Urothelium cell line (cell line): ENCODE measurements at regions not wholly inside any gene's neighbourhood (a gene's known extent, or its start where the extent isn't known, plus 50 kb on each side); places are given as distances from the start of the nearest gene placed in this dataset.
"Not testable (repeated sequence)": the region's sequence is repeated elsewhere in the genome, so short reads cannot be mapped to it uniquely, and the experiment has no call there.

Experiments used
- DNase-seq: peaks from one replicate; pipeline ENCODE4 v3.0.0; 2011; ENCODE audit warnings: low spot score, mixed read lengths
- FAIRE-seq: peaks from 2 replicates; lab custom pipeline; 2011; peaks lifted over from hg19 to GRCh38; lab: Jason Lieb, UNC

DNA sequence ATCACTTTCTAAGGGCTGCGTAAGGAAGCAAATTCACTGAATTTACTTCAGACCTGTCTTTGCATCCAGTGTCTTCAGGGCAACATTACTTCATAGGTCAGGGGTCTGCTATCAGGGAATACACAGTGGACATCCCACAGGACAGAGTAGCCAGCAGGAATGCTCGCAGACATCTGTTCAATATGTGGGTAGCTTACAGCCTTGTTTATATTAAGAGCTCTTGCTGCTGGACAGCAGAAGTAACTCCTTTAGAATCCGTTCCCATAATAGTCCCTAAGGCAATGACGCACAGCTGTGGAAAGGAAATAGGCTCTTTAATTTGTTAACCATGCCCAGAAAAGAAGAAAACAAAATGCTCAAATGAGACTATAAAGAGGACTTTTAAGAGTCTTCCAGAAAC is 198.7 kb downstream of the MOXD1 start:
- DNase-seq: no peak
- FAIRE-seq: no peak

- FAIRE-seq (no peak), DNase-seq (no peak)
Measured at GRCh38 chr6:132199343-132199742, 201.9 kb downstream of the MOXD1 start.

DNA sequence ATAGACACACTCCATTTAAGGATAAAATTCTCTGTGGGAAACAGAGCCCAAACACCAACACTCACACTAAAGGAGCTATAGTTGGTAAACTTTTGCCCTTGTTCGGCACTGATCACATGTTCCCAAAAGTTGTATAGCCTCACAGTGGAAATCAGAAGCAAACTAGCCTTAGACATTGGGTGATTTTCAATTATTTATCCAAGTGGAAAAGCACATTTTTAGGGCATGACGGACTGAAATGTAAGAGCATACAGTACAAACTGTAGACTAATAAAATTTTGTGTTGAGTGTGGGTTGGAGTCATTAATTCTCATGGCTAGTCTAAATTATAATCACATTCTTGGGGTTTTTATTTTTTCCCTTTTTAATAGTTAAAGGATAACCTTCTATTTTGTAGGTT is 202.4 kb downstream of the MOXD1 start:
- DNase-seq (no peak), FAIRE-seq (no peak)

GRCh38 chr6:132198040-132198439 is 203.2 kb downstream of the MOXD1 start:
- DNase-seq (peak; percentile 41), FAIRE-seq (peak; percentile 23)

DNA sequence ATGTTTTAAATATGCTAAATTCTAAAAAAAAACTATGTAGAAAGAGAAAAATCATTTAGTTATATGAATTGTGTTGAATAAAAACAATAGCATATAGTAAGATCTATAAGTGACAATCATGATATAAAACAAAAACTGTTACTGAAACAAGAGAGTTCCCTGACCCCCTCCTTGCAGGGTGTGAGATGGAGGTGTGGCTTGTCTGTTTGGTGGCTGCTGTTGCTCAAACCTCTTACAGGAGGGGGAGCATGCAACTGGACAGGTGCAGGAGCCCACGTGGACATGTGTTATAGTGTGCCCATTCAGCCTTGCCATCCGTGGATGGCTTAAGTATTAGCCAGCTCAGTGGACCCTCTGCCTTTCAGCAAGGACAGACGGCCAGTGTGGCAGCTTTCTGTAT is 206.7 kb downstream of the MOXD1 start:
- DNase-seq (no peak), FAIRE-seq (no peak)

DNA sequence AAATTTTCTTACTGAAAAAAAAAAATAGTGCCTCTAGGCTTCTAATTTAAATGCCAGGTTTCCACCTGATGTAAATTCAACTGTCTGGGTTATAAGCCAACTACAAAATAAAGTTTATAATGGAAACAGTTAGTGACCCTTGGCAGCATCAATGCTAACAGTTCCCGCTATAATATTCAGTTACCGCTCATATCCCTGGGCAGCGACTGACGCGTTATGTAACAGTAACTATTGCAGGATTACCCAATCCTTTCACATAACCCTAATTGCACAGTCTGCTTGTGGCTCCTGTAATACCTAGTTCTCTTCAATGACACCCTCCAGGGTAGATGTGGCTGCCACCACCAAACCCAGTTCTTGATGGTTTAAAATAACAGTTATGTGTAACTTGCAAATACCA is 208.6 kb downstream of the MOXD1 start:
- DNase-seq (no peak), FAIRE-seq (no peak)

DNA sequence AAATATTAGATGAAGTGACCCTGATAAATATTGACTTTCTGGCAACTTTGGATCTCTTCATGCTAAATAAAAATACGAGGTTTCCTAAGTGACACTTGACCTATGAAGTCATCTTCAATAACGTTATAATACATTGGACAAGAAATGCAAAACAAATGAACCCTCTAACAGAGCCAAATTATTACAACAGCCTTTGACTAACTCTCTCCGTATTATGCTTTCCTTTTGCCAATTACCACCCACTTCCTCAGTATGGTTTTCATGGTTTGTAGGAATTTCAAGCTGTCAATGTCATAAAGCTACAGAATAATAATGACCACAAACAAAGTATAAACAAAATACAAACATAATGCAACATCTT is 210.5 kb downstream of the MOXD1 start:
- FAIRE-seq (no peak), DNase-seq (no peak)

DNA sequence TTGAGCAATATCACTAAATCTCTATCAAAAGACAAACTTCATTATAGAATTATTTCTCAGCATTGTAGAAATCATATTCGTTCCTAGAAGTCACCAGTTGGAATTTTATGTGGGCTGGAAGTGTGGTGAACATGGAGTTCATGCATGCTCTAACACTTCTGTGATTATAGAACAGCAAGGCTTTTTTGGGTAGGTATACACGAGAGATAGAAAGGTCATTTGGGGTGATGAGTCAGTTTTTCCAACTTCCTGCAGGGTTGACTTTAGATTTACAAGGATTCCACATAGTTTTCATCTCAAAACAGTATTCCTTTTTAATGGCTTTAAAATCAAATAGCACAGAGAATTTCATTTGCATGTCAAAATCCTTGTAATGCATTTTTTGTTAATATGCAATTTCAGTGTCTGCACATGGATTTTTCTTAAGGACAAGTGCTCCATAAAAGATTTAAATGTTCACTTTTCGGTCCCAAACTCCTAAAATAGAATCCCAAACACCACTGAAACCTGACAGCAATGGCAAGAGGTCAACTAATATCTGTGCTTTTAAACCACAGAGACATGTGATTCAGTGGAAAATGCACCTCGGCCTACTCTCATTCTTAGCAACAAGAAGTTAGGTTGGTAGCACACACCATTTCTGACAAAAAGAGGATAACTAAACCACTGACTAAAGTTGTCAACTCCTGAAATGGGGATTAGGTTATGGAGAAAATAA is 211.0 kb downstream of the MOXD1 start:
- peak; percentile 20 for DNase-seq
- FAIRE-seq: no peak

DNA sequence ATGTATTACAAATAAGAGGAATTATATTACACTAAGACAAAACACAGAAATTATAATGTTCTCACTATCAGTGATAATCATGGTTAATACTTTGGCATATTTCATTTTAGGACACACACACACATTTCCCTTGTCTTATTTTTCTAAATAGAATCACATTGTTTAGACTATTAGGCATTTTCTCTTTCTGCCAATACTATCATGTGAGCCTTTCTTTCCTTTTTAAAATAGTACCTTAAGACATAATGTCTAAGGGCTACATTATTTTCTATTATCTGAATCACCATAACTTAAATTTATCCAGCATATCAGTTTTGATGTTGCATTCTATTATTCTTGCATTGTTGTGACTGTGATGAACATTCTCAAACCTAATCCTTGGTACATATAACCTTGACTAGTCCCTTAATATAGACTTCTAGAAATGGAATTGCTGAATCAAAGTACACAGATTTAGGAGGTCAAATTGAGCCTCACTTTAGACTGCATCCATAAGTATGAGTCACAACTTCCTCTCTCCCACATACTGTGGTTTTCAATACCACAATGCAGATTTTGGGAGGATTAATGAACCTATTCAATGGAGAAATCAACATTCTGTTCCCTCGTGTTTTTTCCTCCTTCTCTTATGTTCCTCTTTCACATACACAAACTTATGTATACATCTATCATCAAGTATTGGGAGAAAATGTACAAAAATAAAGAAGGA is 212.6 kb downstream of the MOXD1 start:
- DNase-seq (peak; percentile 62), FAIRE-seq (peak; percentile 65)

- no peak for FAIRE-seq
Measured at GRCh38 chr6:132187816-132188215, 213.5 kb downstream of the MOXD1 start.

DNA sequence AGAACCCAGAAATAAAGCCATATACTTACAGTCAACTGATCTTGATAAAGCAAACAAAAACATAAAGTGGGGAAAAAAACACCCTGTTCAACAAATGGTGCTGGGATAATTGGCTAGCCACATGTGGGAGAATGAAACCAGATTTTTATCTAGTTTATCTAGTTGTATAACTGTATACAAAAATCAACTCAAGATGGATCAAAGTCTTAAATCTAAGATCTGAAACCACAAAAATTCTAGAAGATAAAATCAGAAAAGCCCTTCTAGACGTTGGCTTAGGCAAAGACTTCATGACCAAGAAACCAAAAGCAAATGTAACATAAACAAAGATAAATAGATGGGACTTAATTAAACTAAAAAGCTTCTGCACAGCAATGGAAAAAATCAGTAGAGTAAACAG is 216.3 kb downstream of the MOXD1 start:
- DNase-seq, FAIRE-seq: not testable (repeated sequence)

More at GRCh38 chr6:132187816-132188215, 213.5 kb downstream of the MOXD1 start:
- DNase-seq: no peak

DNA sequence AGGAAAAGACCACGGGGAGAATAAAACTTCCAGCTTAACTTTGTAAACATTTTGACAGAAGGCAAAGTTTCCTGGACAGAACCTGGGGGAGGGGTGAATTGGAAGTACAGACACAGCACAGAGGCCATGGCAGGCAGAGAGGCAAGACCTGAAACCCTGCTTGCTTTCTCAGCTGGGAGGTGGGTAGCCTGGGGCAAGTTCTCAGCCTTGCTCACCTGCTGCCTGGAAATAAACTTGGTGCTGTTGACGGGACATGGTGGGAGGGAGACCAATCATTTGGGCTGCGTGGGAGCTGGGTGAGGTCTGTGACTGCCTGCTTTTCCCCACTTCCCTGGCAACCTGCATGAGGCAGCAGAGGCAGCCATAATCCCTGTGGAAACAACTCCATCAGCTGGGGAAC is 221.3 kb downstream of the MOXD1 start:
- DNase-seq (no peak), FAIRE-seq (no peak)

GRCh38 chr6:132174919-132175318 is 223.7 kb upstream of the CCN2 start:
- no peak for FAIRE-seq
- DNase-seq: no peak

DNA sequence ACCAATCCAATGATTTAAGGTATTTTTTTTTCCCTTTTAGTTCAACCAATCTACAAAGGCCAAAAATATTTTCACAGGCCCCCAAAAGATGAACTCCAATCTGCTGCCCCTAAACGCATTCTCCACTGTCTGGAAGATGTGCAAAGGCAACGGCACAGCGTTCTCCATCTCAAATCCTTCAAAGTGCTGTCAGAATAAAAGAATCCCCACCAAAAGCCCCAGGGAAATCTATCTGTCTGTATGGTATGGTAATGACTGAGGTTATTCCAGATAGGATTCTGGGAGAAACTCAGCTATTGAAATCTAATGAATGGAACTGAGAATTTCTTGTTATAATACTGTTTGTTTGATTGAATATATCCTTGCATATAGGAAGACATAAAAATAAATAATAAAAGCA is 217.8 kb upstream of the CCN2 start:
- DNase-seq (no peak), FAIRE-seq (no peak)

DNA sequence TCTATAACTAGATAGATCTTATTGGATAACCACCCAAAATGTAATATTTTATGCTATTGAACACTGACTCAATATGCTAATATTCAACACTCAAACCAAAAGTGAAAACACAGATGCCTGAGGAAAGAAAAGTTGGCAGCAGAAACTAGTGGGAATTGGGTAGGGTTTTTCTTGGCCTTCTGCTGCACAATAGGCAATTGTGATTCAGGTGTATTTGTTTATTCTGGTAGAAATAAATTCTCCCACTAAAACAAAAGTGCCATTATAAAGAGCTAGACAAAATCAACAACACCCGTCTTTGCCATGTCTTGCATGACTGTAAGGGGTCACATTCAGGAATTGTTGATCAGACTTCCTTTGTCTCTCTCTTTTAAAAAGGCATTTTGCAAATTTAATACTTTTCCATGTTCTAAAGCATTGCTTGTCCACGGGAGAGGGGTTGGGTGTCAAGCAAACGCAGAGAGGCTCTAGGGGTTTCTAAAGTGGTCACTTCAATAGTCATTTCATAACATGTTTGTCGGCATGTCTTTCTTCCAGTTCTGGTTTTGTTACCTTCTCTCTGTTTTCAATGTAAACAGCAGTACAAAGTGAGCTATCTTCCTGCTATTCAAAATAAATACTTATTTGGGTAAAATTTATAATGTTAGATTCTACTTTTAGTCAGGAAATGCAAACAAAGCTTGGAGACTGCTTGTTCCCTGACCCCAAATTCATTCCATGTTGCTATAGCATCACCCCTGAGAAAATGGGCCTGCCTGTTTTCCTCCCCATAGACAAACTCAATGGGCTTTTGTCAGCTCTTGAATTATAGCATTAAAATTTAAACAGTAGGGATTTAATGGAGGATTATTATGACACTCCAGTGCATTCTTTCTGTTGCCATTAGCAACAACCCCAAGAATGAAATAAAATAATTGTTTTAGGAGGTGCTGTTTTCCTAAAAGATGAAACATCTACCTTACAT is 217.0 kb upstream of the CCN2 start:
- DNase-seq (peak; percentile 12), FAIRE-seq (no peak)

GRCh38 chr6:132166526-132167051 is 215.4 kb upstream of the CCN2 start:
- FAIRE-seq: no peak
- DNase-seq: no peak

DNA sequence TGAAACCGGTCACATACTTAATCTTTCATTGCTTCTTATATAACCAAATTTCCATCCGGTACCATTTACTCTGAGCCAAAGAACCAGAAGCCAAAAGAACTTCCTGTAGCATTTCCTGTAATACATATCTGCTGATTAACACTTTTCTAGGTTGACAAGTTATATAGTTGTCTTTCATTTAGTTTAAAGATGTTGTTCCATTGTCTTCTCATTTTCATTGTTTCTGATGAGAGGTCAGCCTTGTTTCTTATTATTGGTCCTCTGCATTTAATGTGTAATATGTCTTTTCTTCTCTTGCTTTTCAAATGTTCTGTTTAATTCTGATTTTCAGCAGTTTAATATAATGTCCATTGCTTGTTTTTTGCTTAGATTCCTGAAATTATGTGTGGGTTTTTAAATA is 214.5 kb upstream of the CCN2 start:
- FAIRE-seq (no peak), DNase-seq (no peak)

DNA sequence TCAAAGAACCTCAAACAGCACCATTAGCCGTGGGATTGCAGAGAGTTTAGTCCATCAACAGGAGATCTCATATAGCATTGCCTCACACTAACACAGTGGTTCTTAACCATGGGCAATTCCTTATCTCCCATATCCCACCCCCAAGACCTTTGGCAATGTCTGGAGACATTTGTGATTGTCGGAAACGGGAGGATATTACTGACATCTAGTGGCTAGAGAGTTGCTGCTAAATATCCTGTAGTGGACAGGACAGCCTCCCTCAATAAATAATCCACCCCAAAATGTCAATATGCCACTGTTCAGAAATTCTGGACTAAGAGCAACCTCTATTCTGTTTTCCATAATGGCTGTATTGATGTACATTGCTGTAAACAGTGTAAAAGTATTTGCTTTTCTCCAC is 210.1 kb upstream of the CCN2 start:
- peak; percentile 90 for FAIRE-seq
- peak; percentile 20 for DNase-seq

- peak; percentile 44 for DNase-seq
Measured at GRCh38 chr6:132153221-132153898, 202.2 kb upstream of the CCN2 start.

DNA sequence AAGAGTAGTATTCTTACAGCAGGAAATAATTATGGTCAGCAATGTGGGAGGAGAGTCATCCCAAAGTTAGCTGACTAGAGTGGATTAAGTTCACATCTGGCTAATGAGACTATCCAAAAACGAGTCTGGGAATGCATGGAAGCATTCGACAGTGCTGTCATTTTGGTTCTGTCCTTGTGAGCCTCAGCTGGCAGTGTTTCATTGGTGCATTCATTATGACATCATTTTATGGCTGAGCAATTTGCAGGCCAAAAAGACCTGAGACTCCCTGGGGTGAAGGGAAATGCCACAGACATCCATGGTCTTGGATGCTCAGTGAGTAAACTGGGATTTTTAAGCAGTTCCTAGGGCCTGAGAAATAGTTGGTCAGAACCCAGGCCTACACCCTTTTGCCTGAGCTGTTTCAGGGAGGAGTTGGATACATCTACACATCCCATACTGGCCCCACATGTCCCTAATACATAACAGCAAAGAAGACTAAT is 196.4 kb upstream of the CCN2 start:
- no peak for DNase-seq

More at GRCh38 chr6:132153221-132153898, 202.2 kb upstream of the CCN2 start:
- peak; percentile 79 for FAIRE-seq

More for the DNA sequence above, 196.4 kb upstream of the CCN2 start:
- no peak for FAIRE-seq
